SKM-1 (cell line): ENCODE measurements at regions not wholly inside any gene's neighbourhood (a gene's known extent, or its start where the extent isn't known, plus 50 kb on each side); places are given as distances from the start of the nearest gene placed in this dataset.
"Not testable (repeated sequence)": the region's sequence is repeated elsewhere in the genome, so short reads cannot be mapped to it uniquely, and the experiment has no call there.

Experiments used
- DNase-seq: peaks from one replicate; lab custom pipeline; 2025; ENCODE audit not compliant: unreplicated experiment; lab: John Stamatoyannopoulos, UW

DNA sequence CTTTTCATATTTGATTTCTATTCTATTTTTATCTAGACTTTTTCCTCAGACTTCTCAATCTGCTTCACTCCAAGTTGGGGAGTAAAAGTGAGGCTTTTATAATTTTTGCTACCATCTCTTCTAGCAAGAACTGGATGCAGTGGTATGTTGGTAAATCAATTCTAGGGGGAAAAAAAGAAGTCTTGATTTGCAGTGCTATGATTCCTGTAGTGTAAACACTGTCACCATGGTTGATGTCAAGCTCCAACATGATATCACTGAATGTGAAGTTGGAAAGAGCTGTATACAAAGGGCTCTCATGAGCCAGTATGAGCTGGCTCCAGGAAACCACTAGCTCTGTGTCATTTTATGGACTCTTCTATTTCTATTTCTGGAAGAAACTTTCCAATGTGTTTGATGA is 439.2 kb downstream of the NTRK2 start:
- no peak for DNase-seq

- DNase-seq: no peak
Measured at GRCh38 chr9:85108229-85108628, 438.7 kb downstream of the NTRK2 start.

DNA sequence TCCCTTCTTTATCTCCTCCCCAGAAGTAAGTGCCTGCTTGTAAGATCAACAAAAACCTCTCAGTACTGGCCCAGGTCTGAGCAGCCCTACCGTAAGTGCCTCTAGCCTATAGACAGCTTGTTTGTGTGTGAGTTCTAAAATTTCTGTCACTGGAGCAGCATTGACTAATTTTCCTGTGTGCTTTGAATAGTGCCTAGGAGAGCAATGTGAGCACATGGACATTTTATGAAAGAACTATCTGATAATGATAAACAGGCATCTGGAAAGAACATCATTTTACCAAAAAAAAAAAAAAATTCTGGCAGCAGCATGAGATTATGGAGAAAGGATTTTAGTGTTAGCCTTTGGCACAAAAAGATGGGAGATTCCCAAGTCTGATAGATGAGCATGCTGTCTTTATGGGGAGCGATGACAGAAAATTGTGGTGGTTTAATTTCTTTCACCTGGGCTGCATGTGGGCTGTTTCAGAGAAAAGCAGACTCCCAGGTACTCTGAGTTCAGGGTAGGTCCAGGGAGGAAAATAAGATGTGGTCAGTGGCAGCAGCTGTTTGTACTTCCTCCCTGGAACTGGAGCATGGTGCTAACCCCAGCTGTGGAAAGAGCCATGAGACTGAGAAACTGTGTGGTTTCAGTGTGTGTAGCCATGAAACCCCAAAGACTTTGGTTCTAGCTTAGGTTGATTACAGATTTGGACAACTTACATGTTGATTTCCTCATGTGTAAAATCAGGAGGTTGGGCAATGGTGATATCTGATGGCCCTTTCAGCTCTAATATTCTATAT is 419.9 kb downstream of the NTRK2 start:
- no peak for DNase-seq

- DNase-seq: no peak
Measured at GRCh38 chr9:85081963-85082362, 412.4 kb downstream of the NTRK2 start.

DNA sequence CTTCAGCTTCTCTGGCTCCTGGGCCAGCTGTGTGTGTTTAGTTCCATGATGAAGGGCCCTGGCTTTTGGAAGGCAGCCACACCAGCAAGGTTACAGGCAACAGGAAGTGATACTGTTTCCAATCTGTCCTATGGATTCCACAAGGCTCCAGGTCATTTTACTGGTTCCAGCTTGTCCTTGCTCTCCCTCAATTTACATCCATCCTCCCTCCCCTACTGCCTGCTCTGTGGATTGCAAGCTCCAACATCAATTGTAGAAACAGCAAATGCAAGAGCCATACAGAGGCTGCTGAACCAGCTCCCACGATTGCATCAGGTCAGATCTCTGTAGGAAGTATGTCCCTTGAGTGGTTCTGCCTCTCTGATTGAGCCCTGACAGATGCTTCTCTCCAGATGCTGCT is 409.8 kb downstream of the NTRK2 start:
- DNase-seq: no peak

GRCh38 chr9:85077944-85078343 is 408.4 kb downstream of the NTRK2 start:
- DNase-seq: no peak

- not testable (repeated sequence) for DNase-seq
Measured at GRCh38 chr9:85077146-85077545, 407.6 kb downstream of the NTRK2 start.
